Hypothalamus (tissue), 51 donors: ENCODE measurements at regions not wholly inside any gene's neighbourhood (a gene's known extent, or its start where the extent isn't known, plus 50 kb on each side); places are given as distances from the start of the nearest gene placed in this dataset.
"Not testable (repeated sequence)": the region's sequence is repeated elsewhere in the genome, so short reads cannot be mapped to it uniquely, and the experiment has no call there.

Experiments
- DNase-seq, 51 donors: peaks; one replicate each; lab custom pipeline; 2025; lab: John Stamatoyannopoulos, UW

- DNase-seq: no peak
These were observed 174.1 kb downstream of the PRELID2 start for GRCh38 chr5:145660897-145661640.

- no peak for DNase-seq
These were observed 176.7 kb downstream of the PRELID2 start for GRCh38 chr5:145658435-145658834.

- DNase-seq: not testable (repeated sequence)
These were observed 182.4 kb downstream of the PRELID2 start for GRCh38 chr5:145652700-145653099.

GRCh38 chr5:145647137-145647536, 188.0 kb downstream of the PRELID2 start:
- not testable (repeated sequence) for DNase-seq

GRCh38 chr5:145643214-145643613, 191.9 kb downstream of the PRELID2 start:
- DNase-seq: not testable (repeated sequence)

GRCh38 chr5:145637396-145637795, 197.7 kb downstream of the PRELID2 start:
- DNase-seq: no peak

GRCh38 chr5:145636371-145636770, 198.8 kb downstream of the PRELID2 start:
- peak in 1 of 51 donors; percentile 2 for DNase-seq

- no peak for DNase-seq
These were observed 201.7 kb downstream of the PRELID2 start for GRCh38 chr5:145633474-145633873.

- no peak for DNase-seq
These were observed 202.4 kb downstream of the PRELID2 start for GRCh38 chr5:145632701-145633100.

- DNase-seq: no peak
These were observed 206.1 kb downstream of the PRELID2 start for GRCh38 chr5:145629047-145629446.

- no peak for DNase-seq
These were observed 206.6 kb downstream of the PRELID2 start for GRCh38 chr5:145628525-145628924.

GRCh38 chr5:145619806-145620310, 215.3 kb downstream of the PRELID2 start:
- DNase-seq: no peak

- DNase-seq: not testable (repeated sequence)
These were observed 218.4 kb downstream of the PRELID2 start for GRCh38 chr5:145616739-145617138.

GRCh38 chr5:145598983-145599382, 236.2 kb downstream of the PRELID2 start:
- no peak for DNase-seq

GRCh38 chr5:145598184-145598583, 237.0 kb downstream of the PRELID2 start:
- DNase-seq: no peak

- no peak for DNase-seq
These were observed 243.6 kb downstream of the PRELID2 start for GRCh38 chr5:145591578-145591977.

GRCh38 chr5:145589063-145589462, 246.1 kb downstream of the PRELID2 start:
- DNase-seq: no peak

GRCh38 chr5:145588558-145588957, 246.6 kb downstream of the PRELID2 start:
- DNase-seq: no peak

- DNase-seq: no peak
These were observed 247.0 kb downstream of the PRELID2 start for GRCh38 chr5:145588113-145588512.

- DNase-seq: peak in 1 of 51 donors; percentile 2
These were observed 247.4 kb downstream of the PRELID2 start for GRCh38 chr5:145587710-145588109.

GRCh38 chr5:145587308-145587672, 247.9 kb downstream of the PRELID2 start:
- DNase-seq: no peak

GRCh38 chr5:145586661-145587307, 248.4 kb downstream of the PRELID2 start:
- no peak for DNase-seq
